Adrenal gland (tissue), 5 donors: ENCODE measurements at regions not wholly inside any gene's neighbourhood (a gene's known extent, or its start where the extent isn't known, plus 50 kb on each side); places are given as distances from the start of the nearest gene placed in this dataset.

Experiments
- POLR2A ChIP-seq, 2 donors: fragments of 450-650 bp; IDR thresholded peaks; one replicate each; pipeline ENCODE4 v1.6.1; 2017; ENCODE audit warnings: antibody characterized with exemption in 2 of 2, mild to moderate bottlenecking in 2 of 2, moderate library complexity in 1 of 2
- TF ChIP-seq, protein P1 (sequence below), 6 experiments: fragments of 450-650 bp in 4 of 6; fragments of 200-600 bp in 2 of 6; sonication (generic) in 1 of 6; IDR thresholded peaks; 1 replicate in 5 of 6; 2 replicates in 1 of 6; pipeline versions ENCODE4 v1.5.1 to v1.8.0; 2016 to 2021; ENCODE audit warnings: antibody characterized with exemption in 6 of 6, mild to moderate bottlenecking in 2 of 6, moderate library complexity in 1 of 6
- donor health status: DM: no; HTN: no; CAD: no.

DNA sequence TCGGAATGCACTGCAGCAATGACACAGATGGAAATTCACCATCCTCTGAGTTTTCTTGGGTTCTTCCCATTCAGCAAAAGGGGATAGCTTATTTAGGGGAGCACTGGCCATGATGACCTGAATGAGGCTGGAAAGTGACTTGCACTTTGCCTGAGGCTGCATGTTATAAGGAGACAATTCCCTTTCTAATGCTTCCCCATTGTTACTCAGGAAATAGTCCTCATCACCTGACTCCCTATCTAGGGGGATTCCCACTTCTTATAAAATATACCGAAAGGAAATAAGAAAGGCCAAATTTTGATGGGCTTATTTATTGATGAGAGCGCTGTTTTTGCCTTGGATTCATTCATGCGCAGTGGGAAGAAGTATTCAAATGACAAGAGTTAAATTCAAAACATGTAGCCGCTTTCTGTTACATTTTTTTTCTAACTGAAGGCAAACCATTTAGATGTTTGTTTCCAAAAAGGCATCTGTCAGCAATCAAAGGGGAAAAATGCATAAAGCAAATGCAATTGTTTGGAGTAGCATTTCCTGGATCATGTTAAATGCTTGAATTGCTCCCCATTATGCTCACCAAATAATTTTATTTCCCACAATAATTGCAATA is 220.3 kb upstream of the NFIA start:
- TF ChIP-seq, protein P1, sequence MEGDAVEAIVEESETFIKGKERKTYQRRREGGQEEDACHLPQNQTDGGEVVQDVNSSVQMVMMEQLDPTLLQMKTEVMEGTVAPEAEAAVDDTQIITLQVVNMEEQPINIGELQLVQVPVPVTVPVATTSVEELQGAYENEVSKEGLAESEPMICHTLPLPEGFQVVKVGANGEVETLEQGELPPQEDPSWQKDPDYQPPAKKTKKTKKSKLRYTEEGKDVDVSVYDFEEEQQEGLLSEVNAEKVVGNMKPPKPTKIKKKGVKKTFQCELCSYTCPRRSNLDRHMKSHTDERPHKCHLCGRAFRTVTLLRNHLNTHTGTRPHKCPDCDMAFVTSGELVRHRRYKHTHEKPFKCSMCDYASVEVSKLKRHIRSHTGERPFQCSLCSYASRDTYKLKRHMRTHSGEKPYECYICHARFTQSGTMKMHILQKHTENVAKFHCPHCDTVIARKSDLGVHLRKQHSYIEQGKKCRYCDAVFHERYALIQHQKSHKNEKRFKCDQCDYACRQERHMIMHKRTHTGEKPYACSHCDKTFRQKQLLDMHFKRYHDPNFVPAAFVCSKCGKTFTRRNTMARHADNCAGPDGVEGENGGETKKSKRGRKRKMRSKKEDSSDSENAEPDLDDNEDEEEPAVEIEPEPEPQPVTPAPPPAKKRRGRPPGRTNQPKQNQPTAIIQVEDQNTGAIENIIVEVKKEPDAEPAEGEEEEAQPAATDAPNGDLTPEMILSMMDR (IDR thresholded peaks at IDR 0.05): no peak
- TF ChIP-seq POLR2A (IDR thresholded peaks at IDR 0.05): no peak
